KMS-11 (cell line): ENCODE measurements at regions not wholly inside any gene's neighbourhood (a gene's known extent, or its start where the extent isn't known, plus 50 kb on each side); places are given as distances from the start of the nearest gene placed in this dataset.

Source experiments
- H2AFZ ChIP-seq: fragments of 200-600 bp; sonication (generic); 2 replicates; pipeline ENCODE4 v1.6.1; 2016; ENCODE audit warnings: antibody characterized with exemption, mixed run types, low read depth
- H3K27ac ChIP-seq: fragments of 200-600 bp; sonication (generic); 2 replicates; pipeline ENCODE4 v1.6.1; 2016; ENCODE audit warnings: mild to moderate bottlenecking, mixed run types
- H3K27me3 ChIP-seq: fragments of 200-600 bp; sonication (generic); 2 replicates; pipeline ENCODE4 v1.6.1; 2017; ENCODE audit warnings: mild to moderate bottlenecking, low read depth, mixed run types, moderate library complexity; ENCODE audit not compliant: insufficient read depth
- H3K36me3 ChIP-seq: fragments of 200-600 bp; sonication (generic); 2 replicates; pipeline ENCODE4 v1.6.1; 2017; ENCODE audit warnings: mild to moderate bottlenecking, mixed run types; ENCODE audit not compliant: insufficient read depth
- H3K4me1 ChIP-seq: fragments of 200-600 bp; sonication (generic); 2 replicates; pipeline ENCODE4 v1.6.1; 2016; ENCODE audit warnings: mild to moderate bottlenecking, low read depth, mixed run types; ENCODE audit not compliant: poor library complexity, severe bottlenecking
- H3K4me2 ChIP-seq: fragments of 200-600 bp; sonication (generic); 2 replicates; pipeline ENCODE4 v1.7.0; 2016; ENCODE audit warnings: mild to moderate bottlenecking, mixed run types
- H3K4me3 ChIP-seq: fragments of 200-600 bp; sonication (generic); IDR thresholded peaks from 2 replicates; pipeline ENCODE4 v1.6.1; 2017; ENCODE audit warnings: low read depth, low read length, mixed read lengths; ENCODE audit not compliant: insufficient read depth
- H3K79me2 ChIP-seq: fragments of 200-600 bp; sonication (generic); 2 replicates; pipeline ENCODE4 v1.6.1; 2016; ENCODE audit warnings: low read depth, mixed run types; ENCODE audit not compliant: insufficient read depth
- H3K9ac ChIP-seq: fragments of 200-600 bp; sonication (generic); 2 replicates; pipeline ENCODE4 v1.6.1; 2016; ENCODE audit warnings: mild to moderate bottlenecking, mixed run types
- H4K20me1 ChIP-seq: fragments of 200-600 bp; sonication (generic); 2 replicates; pipeline ENCODE4 v1.6.1; 2016; ENCODE audit warnings: mild to moderate bottlenecking, mixed run types; ENCODE audit not compliant: insufficient read depth
- CTCF ChIP-seq: fragments of 200-600 bp; sonication (generic); conservative IDR thresholded peaks from 2 replicates; pipeline ENCODE4 v1.6.1; 2017; ENCODE audit warnings: low read depth, mild to moderate bottlenecking, antibody characterized with exemption, low read length, moderate library complexity, mixed read lengths

GRCh38 chr11:109986488-109986887, 106.7 kb upstream of the ZC3H12C start:
- no peaks in the 10 kb centered on the region for H3K27me3 ChIP-seq
- no peak overlapping the region for H2AFZ ChIP-seq
- no peaks in the 10 kb centered on the region for H4K20me1 ChIP-seq
- no peak overlapping the region for H3K9ac ChIP-seq
- H3K79me2 ChIP-seq: no peaks in the 10 kb centered on the region
- no peak overlapping the region for H3K4me2 ChIP-seq
- no peaks in the 10 kb centered on the region for H3K36me3 ChIP-seq
- TF ChIP-seq CTCF: no peak
- no peak overlapping the region for H3K4me3 ChIP-seq
- H3K27ac ChIP-seq: no peak overlapping the region
- peaks cover 44% of the 10 kb centered on the region for H3K4me1 ChIP-seq

GRCh38 chr11:109991835-109992234, 101.4 kb upstream of the ZC3H12C start:
- no peak for TF ChIP-seq CTCF
- no peaks in the 10 kb centered on the region for H4K20me1 ChIP-seq
- H3K4me1 ChIP-seq: no peaks in the 10 kb centered on the region
- no peaks in the 10 kb centered on the region for H3K79me2 ChIP-seq
- no peak overlapping the region for H3K27ac ChIP-seq
- H3K36me3 ChIP-seq: no peaks in the 10 kb centered on the region
- H3K27me3 ChIP-seq: no peaks in the 10 kb centered on the region
- no peak overlapping the region for H3K4me3 ChIP-seq
- H3K4me2 ChIP-seq: no peak overlapping the region
- no peak overlapping the region for H3K9ac ChIP-seq
- no peak overlapping the region for H2AFZ ChIP-seq

GRCh38 chr11:109993786-109994185, 99.4 kb upstream of the ZC3H12C start:
- H3K4me3 ChIP-seq: no peak overlapping the region
- H3K79me2 ChIP-seq: no peaks in the 10 kb centered on the region
- H2AFZ ChIP-seq: no peak overlapping the region
- H3K36me3 ChIP-seq: no peaks in the 10 kb centered on the region
- H3K9ac ChIP-seq: no peak overlapping the region
- no peaks in the 10 kb centered on the region for H3K4me1 ChIP-seq
- H3K4me2 ChIP-seq: no peak overlapping the region
- no peak for TF ChIP-seq CTCF
- H3K27ac ChIP-seq: no peak overlapping the region
- no peaks in the 10 kb centered on the region for H4K20me1 ChIP-seq
- no peaks in the 10 kb centered on the region for H3K27me3 ChIP-seq

GRCh38 chr11:109994907-109995306, 98.3 kb upstream of the ZC3H12C start:
- Histone ChIP-seq H2AFZ (no peak overlapping the region), H3K79me2 (no peaks in the 10 kb centered on the region), H3K4me2 (no peak overlapping the region), H3K4me3 (no peak overlapping the region), H3K9ac (no peak overlapping the region), H3K27me3 (no peaks in the 10 kb centered on the region), H3K27ac (no peak overlapping the region), H3K36me3 (no peaks in the 10 kb centered on the region), H3K4me1 (no peaks in the 10 kb centered on the region), H4K20me1 (no peaks in the 10 kb centered on the region)
- TF ChIP-seq CTCF: no peak

- H3K4me3 ChIP-seq: no peak overlapping the region
- H3K79me2 ChIP-seq: no peaks in the 10 kb centered on the region
- no peak overlapping the region for H3K27ac ChIP-seq
- H3K27me3 ChIP-seq: no peaks in the 10 kb centered on the region
- no peak for TF ChIP-seq CTCF
- no peaks in the 10 kb centered on the region for H3K36me3 ChIP-seq
- H3K4me1 ChIP-seq: no peaks in the 10 kb centered on the region
- no peaks in the 10 kb centered on the region for H4K20me1 ChIP-seq
- H2AFZ ChIP-seq: no peak overlapping the region
- H3K4me2 ChIP-seq: no peak overlapping the region
- no peak overlapping the region for H3K9ac ChIP-seq
Observed at GRCh38 chr11:109996060-109996459, 97.1 kb upstream of the ZC3H12C start.
